Heart right ventricle (tissue), 16 donors: ENCODE measurements at regions not wholly inside any gene's neighbourhood (a gene's known extent, or its start where the extent isn't known, plus 50 kb on each side); places are given as distances from the start of the nearest gene placed in this dataset.

Source experiments
- ATAC-seq, 8 donors: fragments of 200-7000 bp; cut with Tn5 transposase; one replicate each; pipeline ENCODE4 v1.9.1; 2020; ENCODE audit warnings: mild to moderate bottlenecking in 8 of 8, moderate library complexity in 8 of 8, moderate number of reproducible peaks in 1 of 8
- DNase-seq, 2 donors: peaks; one replicate each; pipeline ENCODE4 v3.0.0-alpha.2; 2020
- H3K27ac ChIP-seq, 10 donors: fragments of 200-600 bp; sonication (generic) in 2 of 10; one replicate each; pipeline versions ENCODE4 v1.5.0 to v1.8.0; 2020 to 2022; ENCODE audit warnings: mild to moderate bottlenecking in 3 of 10
- H3K27me3 ChIP-seq, 7 donors: fragments of 200-600 bp; one replicate each; pipeline ENCODE4 v1.8.0; 2021 to 2022; ENCODE audit warnings: mild to moderate bottlenecking in 2 of 7
- H3K36me3 ChIP-seq, 9 donors: fragments of 200-600 bp; sonication (generic) in 1 of 9; one replicate each; pipeline versions ENCODE4 v1.5.0 to v1.8.0; 2020 to 2022; ENCODE audit warnings: mild to moderate bottlenecking in 2 of 9
- H3K4me1 ChIP-seq, 9 donors: fragments of 200-600 bp; sonication (generic) in 1 of 9; one replicate each; pipeline versions ENCODE4 v1.5.0 to v1.8.0; 2020 to 2022; ENCODE audit warnings: mild to moderate bottlenecking in 4 of 9
- H3K4me3 ChIP-seq, 10 donors: fragments of 200-600 bp; sonication (generic) in 2 of 10; one replicate each; pipeline versions ENCODE4 v1.5.0 to v1.8.0; 2020 to 2022; ENCODE audit warnings: mild to moderate bottlenecking in 7 of 10, moderate library complexity in 2 of 10
- H3K9me3 ChIP-seq, 11 donors: fragments of 200-600 bp in 10 of 11; sonication (generic) in 2 of 11; one replicate each; pipeline versions ENCODE4 v1.5.0 to v1.8.0; 2013 to 2022; ENCODE audit warnings: mild to moderate bottlenecking in 2 of 11, control low read depth in 1 of 11, moderate library complexity in 1 of 11
- CTCF ChIP-seq, 9 donors: fragments of 200-600 bp; sonication (generic) in 2 of 9; IDR thresholded peaks; one replicate each; pipeline versions ENCODE4 v1.5.0 to v1.8.0; 2021 to 2022; ENCODE audit warnings: antibody characterized with exemption in 9 of 9, mild to moderate bottlenecking in 5 of 9, moderate library complexity in 1 of 9
- WGBS, 2 donors: extraction: QIAGEN DNeasy Blood & Tissue Kit; methylation state at CpG; one replicate each; pipeline ENCODE4 v1.1.7; 2013; ENCODE audit warnings: inconsistent platforms in 1 of 2; 5-methylcytosine and 5-hydroxymethylcytosine counted together
- intact Hi-C, 10 donors: fragments of 100-400 bp; cut with DNase I; formaldehyde crosslinking; loops; one replicate each; pipeline versions ENCODE4 v1.11.1 to v1.14.2; 2022
- donor health status: Arrhythmogenic right ventricular cardiomyopathy.
- donor health status: ischemic (EF 13 %, LVEDD 7.1; RV severe dilation, severe dysfunction).
- donor health status: healthy with polysubstance abuse.
- donor health status: DM: no; HTN: yes; CAD: no.
- donor health status: DM: no; HTN: no; CAD: no.
- donor health status: ischemic (EF 25% LVEDD 6.9; RV normal size, moderate dysfunction).
- donor health status: ischemic (EF 25% LVEDD 5.7; RV mildly dilated, moderate dysfunction).
- donor health status: healthy.
- donor health status: DM: yes; HTN: yes; CAD: no.
- donor health status: Ischemic cardiomyopathy.
- donor health status: ischemic (EF 35%, LVEDD 5.7; RV mildly dilated, moderate dysfunction).
- donor health status: nonischemic (EF 11% LVEDD 7.7; RV severe dilation, severe dysfunction).
- donor health status: DM: yes; HTN: yes; CAD: no.
- donor health status: PGD.
- donor health status: ischemic (EF 29% LVEDD 5.4; RV normal size, mild dysfunction).
- donor health status: nonischemic (EF 23%, LVEDD 6.1; RV moderate dilation, normal function).

DNA sequence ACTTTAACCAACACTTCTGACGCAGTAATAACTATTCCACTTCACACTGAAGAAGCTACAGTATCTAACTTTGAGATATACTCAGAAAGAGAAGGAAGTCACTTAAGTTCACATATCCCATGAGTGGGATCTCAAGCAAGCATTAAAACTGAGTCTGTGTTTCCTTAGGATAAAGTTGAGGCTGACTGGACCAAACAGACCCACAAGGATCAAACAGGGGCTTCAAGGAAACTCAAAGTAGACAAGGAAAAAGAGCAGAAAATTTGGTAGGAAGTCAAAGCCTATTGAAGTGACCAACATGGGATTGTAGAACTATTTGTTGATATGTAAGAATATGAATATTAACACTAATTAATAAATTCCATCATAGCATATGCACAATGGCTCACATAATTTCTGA lies 294.9 kb downstream of the ADGB start:
- no peak for TF ChIP-seq CTCF (IDR thresholded peaks at IDR 0.05)
- WGBS, 2 donors = 96% methylated on average over 1 of the region's 1 CpG
- Histone ChIP-seq H3K27ac (no peak overlapping the region), H3K36me3 (no peaks in the 10 kb centered on the region), H3K4me3 (no peak overlapping the region), H3K4me1 (peaks cover 0 to 18% (median 0%) of the 10 kb centered on the region in 9 donors), H3K27me3 (no peaks in the 10 kb centered on the region), H3K9me3 (no peaks in the 10 kb centered on the region)
- no peak for DNase-seq
- no peak for ATAC-seq
- intact Hi-C loops = no loop called here

- 95 to 96% methylated on average over 1 of the region's 1 CpG for WGBS, 2 donors
- no peak overlapping the region for H3K4me3 ChIP-seq
- no peaks in the 10 kb centered on the region for H3K9me3 ChIP-seq
- H3K27me3 ChIP-seq = no peaks in the 10 kb centered on the region
- DNase-seq (no peak), ATAC-seq (no peak)
- intact Hi-C loops = no loop called here
- no peaks in the 10 kb centered on the region for H3K36me3 ChIP-seq
- TF ChIP-seq CTCF (IDR thresholded peaks at IDR 0.05) = no peak
- H3K4me1 ChIP-seq = peaks cover 0 to 18% (median 0%) of the 10 kb centered on the region in 9 donors
- no peak overlapping the region for H3K27ac ChIP-seq
Measured at GRCh38 chr6:146894624-146895023, 295.9 kb downstream of the ADGB start.

- 86 to 88% methylated on average over 9 of the region's 9 CpGs for WGBS, 2 donors
- intact Hi-C loops = no loop called here
- TF ChIP-seq CTCF (IDR thresholded peaks at IDR 0.05) = no peak
Measured at GRCh38 chr6:146895101-146895771, 296.5 kb downstream of the ADGB start.

DNA sequence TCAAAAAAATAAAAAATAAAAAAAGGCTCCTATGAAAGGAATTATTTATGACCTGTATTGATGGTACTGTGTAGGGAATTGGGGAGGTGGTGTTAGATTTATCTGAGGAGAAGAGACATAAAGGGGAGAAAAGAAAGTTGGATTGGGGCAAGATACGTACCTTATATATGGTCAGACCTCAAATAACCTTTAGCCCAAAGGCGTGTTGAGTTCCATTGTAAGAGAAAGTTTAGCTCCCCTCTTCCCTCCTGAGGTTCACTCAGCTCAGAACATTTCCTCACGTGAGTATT lies 296.9 kb downstream of the ADGB start:
- no peak for ATAC-seq
- no peak overlapping the region for H3K27ac ChIP-seq
- no peaks in the 10 kb centered on the region for H3K36me3 ChIP-seq
- WGBS, 2 donors = 62 to 73% methylated on average over 3 of the region's 3 CpGs
- no peaks in the 10 kb centered on the region for H3K27me3 ChIP-seq
- intact Hi-C loops = no loop called here
- H3K4me1 ChIP-seq = peaks cover 0 to 18% (median 0%) of the 10 kb centered on the region in 9 donors
- no peak for TF ChIP-seq CTCF (IDR thresholded peaks at IDR 0.05)
- H3K9me3 ChIP-seq = no peaks in the 10 kb centered on the region
- no peak overlapping the region for H3K4me3 ChIP-seq
- no peak for DNase-seq

More at GRCh38 chr6:146895101-146895771, 296.5 kb downstream of the ADGB start:
- no peaks in the 10 kb centered on the region for H3K9me3 ChIP-seq
- DNase-seq (no peak), ATAC-seq (no peak)
- peaks cover 0 to 18% (median 0%) of the 10 kb centered on the region in 9 donors for H3K4me1 ChIP-seq
- no peak overlapping the region for H3K4me3 ChIP-seq
- H3K27me3 ChIP-seq = no peaks in the 10 kb centered on the region
- H3K27ac ChIP-seq = no peak overlapping the region
- H3K36me3 ChIP-seq = no peaks in the 10 kb centered on the region
